Anterior cingulate cortex (tissue), 58 donors: ENCODE measurements at regions not wholly inside any gene's neighbourhood (a gene's known extent, or its start where the extent isn't known, plus 50 kb on each side); places are given as distances from the start of the nearest gene placed in this dataset.

Source experiments
- DNase-seq, 58 donors: peaks; one replicate each; lab custom pipeline; 2025; lab: John Stamatoyannopoulos, UW

- no peak for DNase-seq
Observed at GRCh38 chr15:87639305-87640011, 617.1 kb downstream of the NTRK3 start.

GRCh38 chr15:87638554-87639083 is 617.9 kb downstream of the NTRK3 start:
- DNase-seq: peak in 18 of 58 donors; percentile 1 to 43 (median 12)

- DNase-seq: no peak
Observed at GRCh38 chr15:87634361-87634760, 622.2 kb downstream of the NTRK3 start.

GRCh38 chr15:87633525-87633924 is 623.0 kb downstream of the NTRK3 start:
- no peak for DNase-seq

GRCh38 chr15:87632364-87632763 is 624.2 kb downstream of the NTRK3 start:
- DNase-seq: no peak

- DNase-seq: no peak
Observed at GRCh38 chr15:87631775-87632174, 624.8 kb downstream of the NTRK3 start.

GRCh38 chr15:87631093-87631492 is 625.4 kb downstream of the NTRK3 start:
- DNase-seq: no peak

- no peak for DNase-seq
Observed at GRCh38 chr15:87628311-87628710, 628.2 kb downstream of the NTRK3 start.

- DNase-seq: no peak
Observed at GRCh38 chr15:87626860-87627259, 629.7 kb downstream of the NTRK3 start.

- no peak for DNase-seq
Observed at GRCh38 chr15:87623832-87624231, 632.7 kb downstream of the NTRK3 start.

GRCh38 chr15:87620393-87620792 is 636.1 kb downstream of the NTRK3 start:
- DNase-seq: no peak

- DNase-seq: no peak
Observed at GRCh38 chr15:87619161-87619960, 637.2 kb downstream of the NTRK3 start.

GRCh38 chr15:87618203-87618725 is 638.3 kb downstream of the NTRK3 start:
- no peak for DNase-seq

- no peak for DNase-seq
Observed at GRCh38 chr15:87614704-87615103, 641.8 kb downstream of the NTRK3 start.

GRCh38 chr15:87610366-87610765 is 646.2 kb downstream of the NTRK3 start:
- DNase-seq: no peak

GRCh38 chr15:87609894-87610293 is 646.6 kb downstream of the NTRK3 start:
- no peak for DNase-seq

- DNase-seq: peak in 4 of 58 donors; percentile 5 to 15 (median 12)
Observed at GRCh38 chr15:87609474-87609873, 647.1 kb downstream of the NTRK3 start.

GRCh38 chr15:87608238-87609028 is 648.1 kb downstream of the NTRK3 start:
- DNase-seq: no peak

- no peak for DNase-seq
Observed at GRCh38 chr15:87606971-87607370, 649.6 kb downstream of the NTRK3 start.

GRCh38 chr15:87604857-87605446 is 651.6 kb downstream of the NTRK3 start:
- peak in 7 of 58 donors; percentile 1 to 24 (median 3) for DNase-seq
